Hypothalamus (tissue), 51 donors: ENCODE measurements at regions not wholly inside any gene's neighbourhood (a gene's known extent, or its start where the extent isn't known, plus 50 kb on each side); places are given as distances from the start of the nearest gene placed in this dataset.
"Not testable (repeated sequence)": the region's sequence is repeated elsewhere in the genome, so short reads cannot be mapped to it uniquely, and the experiment has no call there.

Source experiments
- DNase-seq, 51 donors: peaks; one replicate each; lab custom pipeline; 2025; lab: John Stamatoyannopoulos, UW

DNA sequence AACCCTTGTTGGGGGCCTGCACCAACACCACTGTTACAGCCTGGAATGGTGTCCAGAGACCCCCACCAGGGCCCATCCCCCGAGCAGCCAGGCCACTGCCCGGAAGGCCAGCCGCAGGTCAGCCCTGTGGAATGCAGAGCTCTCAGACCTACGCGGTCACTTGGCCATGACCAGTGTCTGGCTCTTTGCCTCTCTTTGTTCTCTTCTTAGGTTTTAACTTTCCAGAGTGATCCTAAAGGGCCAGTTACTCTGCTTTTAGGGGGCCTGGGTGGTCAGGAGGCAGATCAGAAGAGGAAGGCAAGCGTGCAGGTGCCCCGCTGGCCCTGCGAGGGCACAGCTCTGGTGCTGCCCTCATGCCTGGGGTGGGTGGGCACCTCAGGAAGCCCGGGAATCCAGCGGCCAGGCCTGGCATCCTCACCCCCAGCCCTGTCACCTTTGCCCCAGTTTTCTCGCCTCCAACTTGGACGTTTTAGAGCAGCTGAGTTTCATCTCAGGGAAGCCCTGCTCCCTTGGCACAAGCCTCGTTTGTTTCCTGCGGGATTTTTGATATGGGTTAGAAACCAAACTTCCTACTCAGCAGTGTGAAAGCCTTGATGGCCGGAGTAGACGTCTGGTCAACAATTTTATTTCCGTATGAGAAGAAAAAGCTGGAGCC lies 62.5 kb upstream of the CHST15 start:
- DNase-seq, result no peak

DNA sequence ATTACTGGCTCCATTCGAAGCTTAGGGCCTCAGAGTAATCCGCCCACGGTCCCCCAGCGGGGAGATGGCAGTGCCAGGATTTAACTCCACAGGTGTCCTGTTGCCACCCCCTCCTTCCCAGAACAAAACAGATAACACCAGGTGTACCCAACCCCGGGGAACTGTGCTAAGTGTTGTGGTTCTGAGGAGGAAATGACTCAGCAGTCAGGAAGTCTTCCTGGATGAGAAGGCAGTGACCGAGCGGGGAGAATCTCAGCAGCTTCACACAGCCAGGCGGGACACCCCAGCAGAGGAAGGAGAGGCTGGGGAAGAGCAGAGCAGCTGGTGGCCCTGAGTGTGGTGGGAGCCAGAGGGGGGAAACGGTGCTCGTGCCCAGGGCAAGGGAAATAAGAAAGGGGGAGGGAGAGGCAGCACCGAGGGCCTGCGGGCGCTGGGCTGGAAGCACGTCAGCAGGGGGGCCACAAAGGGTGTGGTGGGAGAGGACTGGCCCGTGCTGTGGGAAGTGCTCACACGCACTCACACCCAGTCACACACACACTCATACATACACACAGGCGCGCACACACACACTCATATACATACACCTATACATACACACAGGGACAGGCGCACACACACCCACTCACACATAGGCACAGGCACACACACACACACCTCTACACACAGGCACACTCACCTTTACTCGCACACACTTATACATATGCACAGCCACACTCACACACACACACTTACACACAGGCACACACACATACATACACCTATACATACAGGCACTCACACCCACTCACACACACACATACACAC lies 59.8 kb upstream of the CHST15 start:
- DNase-seq, result peak in 4 of 51 donors; percentile 11 to 23 (median 18)

DNA sequence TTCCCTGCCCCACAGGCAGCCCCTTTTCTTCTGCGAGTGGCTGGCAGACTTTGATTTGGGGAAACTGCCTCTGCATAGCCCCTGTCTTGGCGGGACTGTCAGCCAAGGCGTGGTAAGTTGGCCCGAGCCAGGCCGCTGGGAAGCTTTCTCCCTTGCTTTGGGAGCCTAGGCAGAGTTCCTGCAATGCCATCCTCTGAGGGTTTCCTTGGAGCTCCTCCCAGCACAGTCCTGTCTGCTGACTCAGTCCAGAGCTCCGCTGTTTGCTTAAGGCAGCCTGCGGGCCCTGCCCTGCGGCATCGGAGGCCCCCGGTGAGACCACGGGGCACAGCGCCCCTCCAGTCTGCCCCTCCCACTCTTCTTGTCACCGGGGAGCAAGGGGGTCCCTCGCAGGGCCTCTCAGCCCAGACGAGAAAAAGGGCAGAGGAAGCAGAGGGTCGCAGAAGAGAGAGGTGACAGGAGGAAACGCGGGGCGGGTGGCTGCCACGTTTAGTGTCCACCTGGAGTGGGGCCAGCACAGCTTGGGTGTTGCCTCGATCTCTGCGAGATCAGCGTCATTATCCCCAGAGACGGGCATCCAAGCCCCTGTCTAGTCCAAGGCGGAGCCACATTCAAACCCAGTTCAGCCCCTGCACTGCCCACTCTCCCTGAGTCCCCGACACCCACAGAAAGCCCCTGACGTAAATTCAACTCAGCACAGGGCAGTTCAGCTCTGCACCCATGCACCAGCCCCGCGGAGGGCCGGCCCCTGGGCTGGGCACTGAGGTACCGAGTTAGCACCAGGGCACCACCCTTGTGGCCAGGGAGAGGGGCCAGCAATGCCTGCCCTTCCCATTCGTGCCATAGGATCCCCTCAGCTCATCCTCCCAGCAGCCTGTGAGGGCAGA lies 59.0 kb upstream of the CHST15 start:
- peak in 25 of 51 donors; percentile 8 to 67 (median 39) for DNase-seq

DNA sequence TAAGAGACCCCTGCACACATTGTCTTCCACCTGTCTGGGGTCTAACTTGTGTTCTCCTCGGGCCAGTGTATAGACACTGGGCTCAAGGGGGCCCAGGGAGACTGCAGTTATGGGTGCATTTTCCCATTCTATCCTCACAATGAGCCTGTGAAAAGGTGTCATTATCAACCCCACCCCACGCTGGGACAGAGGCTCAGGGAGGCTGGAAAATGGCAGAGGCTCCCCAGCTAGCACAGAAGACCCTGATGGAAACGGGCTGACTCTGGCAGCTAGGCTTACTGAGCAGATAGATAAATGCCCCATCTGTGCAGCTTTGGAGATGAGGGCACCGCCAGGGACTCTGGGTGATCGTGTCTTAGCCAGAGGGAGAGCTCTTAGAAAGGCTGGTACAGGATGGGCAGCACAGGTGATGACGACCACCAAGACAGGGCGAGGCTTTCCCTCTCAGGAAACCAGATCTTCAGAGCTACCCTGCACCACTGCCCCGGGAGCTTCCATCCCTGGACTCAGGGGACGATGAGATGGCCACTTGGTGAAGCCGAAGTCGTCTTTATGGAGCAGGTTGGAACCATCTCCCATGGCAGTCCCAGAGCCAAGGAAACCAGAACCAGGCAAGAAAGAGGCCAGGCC lies 58.2 kb upstream of the CHST15 start:
- no peak for DNase-seq

DNA sequence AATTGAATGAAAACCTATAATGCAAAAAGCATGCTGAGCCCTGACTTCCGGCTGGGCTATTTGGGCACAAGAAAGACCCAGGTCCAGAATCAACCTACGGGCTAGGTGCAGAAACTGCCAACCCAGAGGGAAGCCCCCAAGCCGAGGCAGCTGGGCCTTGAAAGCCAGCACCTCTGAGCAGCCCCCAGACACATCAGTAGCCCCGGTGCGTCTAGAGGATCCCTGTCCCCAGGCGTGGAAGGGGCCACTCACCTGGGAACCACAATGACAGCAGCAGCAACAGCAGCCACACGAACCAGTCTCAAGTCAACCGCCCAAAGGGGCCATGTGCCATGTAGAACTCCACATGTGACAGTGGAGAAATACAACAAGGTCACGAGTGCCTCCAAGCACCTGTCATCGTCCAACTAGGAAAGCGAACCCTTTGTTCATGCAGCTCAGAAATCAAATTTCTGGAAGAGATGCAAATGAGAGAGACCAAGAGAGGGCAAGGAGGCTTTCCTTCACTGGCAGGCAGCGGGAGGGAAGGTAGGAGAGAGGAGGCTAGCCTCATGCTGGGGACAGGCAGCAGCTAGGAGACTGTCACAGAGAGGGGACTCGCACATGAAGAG lies 57.5 kb upstream of the CHST15 start:
- no peak for DNase-seq

DNA sequence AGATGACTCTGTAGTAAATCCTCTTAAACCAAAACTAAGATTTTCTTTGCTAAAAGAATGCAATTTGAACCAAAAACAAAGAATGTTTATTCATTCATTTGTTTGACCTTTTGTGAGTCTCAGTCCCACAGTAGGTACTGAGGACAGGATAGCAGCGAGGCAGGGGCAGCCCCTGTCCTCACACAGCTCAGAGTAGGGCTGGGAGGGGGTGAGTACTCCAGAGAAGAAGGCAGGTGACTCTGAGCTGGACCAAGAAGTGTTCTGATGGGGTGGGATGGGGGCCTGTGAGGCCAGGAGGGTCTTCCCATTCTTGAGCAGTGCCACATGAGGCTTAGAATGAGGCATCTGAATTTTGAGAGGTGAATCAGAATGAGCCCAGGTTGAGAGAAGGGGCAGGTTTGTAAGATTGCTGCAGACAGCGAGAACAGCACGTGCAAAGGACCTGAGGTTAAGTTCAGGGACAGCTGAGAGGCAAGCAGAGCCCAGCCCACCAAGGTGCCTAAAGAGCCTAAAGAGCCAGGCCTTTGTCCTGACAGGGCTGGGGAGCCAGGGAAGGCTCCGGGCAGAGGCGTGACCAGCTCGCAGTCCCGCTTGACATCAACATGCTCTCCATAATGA lies 56.9 kb upstream of the CHST15 start:
- no peak for DNase-seq

DNA sequence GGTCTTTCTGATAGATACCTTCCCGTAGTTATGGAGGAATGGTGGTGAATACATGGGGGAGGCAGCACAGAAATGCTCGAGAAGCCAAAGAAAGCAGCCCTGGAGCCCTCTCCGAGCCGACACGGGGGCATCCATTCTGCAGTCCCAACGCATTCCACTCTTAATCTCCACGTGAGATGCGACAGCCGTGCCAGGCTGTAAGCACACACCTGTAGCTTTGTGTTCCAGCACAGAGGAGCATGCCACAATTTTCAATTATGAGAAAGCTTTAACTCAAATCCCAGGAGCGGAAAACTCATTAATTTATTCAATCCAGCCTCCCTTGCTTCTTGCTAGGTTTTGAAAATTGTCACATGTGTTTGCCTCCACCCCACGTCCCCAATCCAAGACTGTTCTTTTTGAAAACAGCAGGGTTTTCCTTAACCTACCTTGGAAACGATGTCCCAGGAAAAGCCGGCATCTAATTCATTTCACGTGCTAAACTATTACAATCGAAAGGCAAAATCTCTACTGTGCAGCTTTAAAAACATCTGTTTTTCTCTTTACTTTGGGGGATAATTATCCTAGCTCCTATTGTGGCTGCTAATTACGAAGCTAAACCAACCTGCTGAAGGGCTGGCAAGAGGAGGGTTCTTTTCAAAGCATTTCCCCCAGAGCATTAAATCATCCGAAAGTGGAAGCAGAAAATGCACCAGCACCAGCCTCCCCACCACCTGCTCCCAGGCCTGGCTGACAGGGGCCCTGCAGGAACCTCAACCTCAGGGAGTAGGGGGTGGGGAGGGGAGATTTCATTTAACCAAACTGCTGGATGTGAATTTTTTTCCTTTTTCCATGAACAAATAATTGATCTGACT lies 56.0 kb upstream of the CHST15 start:
- DNase-seq, result peak in 1 of 51 donors; percentile 63

DNA sequence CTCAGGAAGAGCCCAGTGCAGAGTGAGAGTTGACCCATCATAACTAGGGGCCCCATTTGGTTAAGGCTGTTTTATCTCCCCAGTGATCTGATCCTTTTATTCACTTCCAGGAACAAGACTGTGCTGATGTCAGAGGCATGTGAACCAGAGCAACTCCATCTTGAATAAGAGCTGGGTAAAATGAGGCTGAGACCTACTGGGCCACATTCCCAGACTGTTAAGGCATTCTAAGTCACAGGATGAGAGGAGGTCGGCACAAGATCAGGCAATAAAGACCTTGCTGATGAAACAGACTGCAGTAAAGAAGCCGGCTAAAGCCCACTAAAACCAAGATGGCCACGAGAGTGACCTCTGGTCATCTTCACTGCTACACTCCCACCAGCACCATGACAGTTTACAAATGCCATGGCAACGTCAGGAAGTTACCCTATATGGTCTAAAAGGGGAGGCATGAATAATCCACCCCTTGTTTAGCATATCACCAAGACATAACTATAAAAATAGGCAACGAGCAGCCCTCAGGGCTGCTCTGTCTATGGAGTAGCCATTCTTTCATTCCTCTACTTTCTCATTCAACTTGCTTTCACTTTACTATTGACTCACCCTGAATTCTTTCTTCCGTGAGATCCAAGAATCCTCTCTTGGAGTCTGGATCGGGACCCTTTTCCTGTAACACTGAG lies 55.3 kb upstream of the CHST15 start:
- not testable (repeated sequence) for DNase-seq

DNA sequence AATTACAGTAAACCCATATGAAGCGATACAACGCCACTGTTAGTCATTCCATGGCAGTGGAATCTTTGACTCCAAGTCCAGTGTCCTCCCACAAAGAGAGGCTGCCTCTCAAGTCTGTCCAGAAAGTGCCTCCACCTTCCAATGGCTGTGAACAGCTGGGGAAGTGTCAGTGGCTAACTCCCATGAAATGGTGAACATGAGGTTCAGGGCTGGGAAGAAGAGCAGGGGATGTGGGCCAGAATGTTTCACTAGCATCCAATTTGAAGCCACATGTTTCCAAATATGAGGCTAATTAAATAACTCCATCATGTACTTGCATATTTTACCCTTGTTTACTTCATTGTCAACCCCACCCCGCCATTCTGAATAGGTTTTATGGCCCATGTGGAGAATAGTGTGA lies 53.1 kb upstream of the CHST15 start:
- DNase-seq, result no peak

DNA sequence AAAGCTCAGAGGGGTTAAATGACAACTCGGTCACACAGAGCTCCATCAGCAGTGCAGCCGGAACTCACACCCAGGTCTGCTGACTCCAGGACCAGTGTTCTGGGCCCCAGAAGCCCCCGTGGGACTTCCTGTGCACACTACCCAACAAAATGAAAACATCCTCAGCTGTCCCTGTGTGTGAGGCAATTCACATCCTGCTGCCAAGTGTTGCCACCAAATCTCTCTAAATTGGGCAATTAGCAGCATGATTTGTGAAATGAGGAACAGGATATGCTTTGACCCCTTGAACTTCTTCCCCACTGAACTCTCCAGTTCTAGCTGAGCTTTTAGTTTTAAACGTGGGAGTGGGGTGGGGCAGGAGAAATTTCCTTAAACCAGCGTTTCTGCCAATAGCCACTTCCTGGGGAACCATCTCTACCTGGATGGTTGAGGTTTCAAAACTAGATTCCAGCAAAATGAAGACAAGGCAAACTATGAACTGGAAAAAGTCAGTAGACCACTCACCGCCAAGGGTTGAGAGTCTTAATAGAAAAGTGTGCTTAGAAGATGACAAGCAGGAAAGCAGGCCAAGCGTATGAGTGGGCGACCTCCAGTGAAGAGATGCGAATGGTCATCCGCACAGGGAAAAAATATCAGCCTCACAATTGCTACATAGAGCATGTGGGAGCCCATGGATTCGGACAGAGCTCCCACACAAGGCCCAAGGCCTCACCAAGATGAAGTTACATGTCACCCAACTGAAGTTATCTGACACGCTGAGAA lies 51.9 kb upstream of the CHST15 start:
- peak in 5 of 51 donors; percentile 14 to 32 (median 20) for DNase-seq

DNA sequence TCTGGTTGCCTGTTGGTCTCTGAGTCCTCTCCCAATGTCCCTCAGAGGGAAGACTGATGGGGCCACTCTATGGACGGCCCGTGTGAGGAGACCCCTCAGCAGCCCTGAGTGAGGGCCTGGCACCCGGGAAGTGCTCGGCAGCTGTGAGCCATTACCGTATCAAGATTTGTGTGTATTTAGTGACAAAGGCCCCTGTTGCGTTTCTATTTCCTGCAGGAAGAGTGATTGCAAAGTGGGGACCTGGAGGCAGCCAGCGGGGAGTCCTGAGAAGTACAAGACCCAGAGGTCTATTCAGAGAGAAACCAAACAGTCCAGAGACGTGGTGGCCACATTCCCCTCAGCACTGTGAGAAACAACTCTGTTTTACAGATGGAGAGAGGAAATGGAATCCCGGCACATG lies 51.1 kb upstream of the CHST15 start:
- DNase-seq, result no peak

DNA sequence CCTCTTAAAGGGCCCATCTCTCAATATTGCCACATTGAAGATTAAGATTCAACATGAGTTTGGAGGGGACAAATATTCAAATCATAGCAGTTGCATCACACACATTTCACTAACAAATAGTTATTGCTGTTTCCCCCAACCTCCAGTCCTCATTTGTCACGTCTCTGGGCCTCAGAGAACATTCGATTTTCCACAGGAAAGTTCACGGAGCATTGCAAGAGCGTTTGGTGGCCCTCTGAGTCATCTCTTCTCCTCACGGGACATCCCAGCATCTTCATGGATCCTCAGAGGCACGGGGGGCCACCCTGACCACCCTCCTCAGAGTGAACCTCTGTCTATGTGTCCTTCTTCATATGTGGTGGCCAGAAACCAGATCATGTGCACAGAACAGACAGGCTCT lies 50.3 kb upstream of the CHST15 start:
- no peak for DNase-seq
